ENCODE measurements at regions not wholly inside any gene's neighbourhood (a gene's known extent, or its start where the extent isn't known, plus 50 kb on each side); places are given as distances from the start of the nearest gene placed in this dataset.

GRCh38 chr9:11749396-11749795, 943.8 kb upstream of the TYRP1 start:
- ChIA-PET POLR2A (ENCODE audit: unreplicated experiment) (no interaction called here), CTCF (no interaction called here)
- Histone ChIP-seq H3K27ac (ENCODE audit: insufficient read depth, low read length) (no peak overlapping the region), H2BK120ac (ENCODE audit: low read depth, low read length) (no peak overlapping the region), H3K4me3 (ENCODE audit: insufficient read depth, low read depth, low read length) (no peak overlapping the region), H3K36me3 (ENCODE audit: control insufficient read depth, insufficient read depth, low read length) (no peaks in the 10 kb centered on the region), H2BK15ac (ENCODE audit: low read depth, low read length) (no peak overlapping the region), H3K23ac (ENCODE audit: low read depth, low read length) (no peak overlapping the region), H3K9ac (ENCODE audit: low read depth, low read length) (no peak overlapping the region), H3K27me3 (ENCODE audit: control insufficient read depth, insufficient read depth, low read length) (no peaks in the 10 kb centered on the region), H2BK20ac (ENCODE audit: low read depth, low read length) (no peak overlapping the region), H3K4ac (ENCODE audit: low read depth, low read length) (no peak overlapping the region), H2BK5ac (ENCODE audit: low read depth, low read length, poor library complexity, severe bottlenecking) (no peak overlapping the region), H4K5ac (ENCODE audit: low read depth, low read length) (no peak overlapping the region), H4K91ac (ENCODE audit: insufficient read depth, low read depth, low read length) (no peak overlapping the region), H4K8ac (ENCODE audit: low read depth in 2 of 2, low read length in 2 of 2) (no peak overlapping the region), H2AFZ (replicated peaks; ENCODE audit: low read length, poor library complexity) (no peak overlapping the region), H3K9me1 (ENCODE audit: insufficient read depth, low read length) (no peaks in the 10 kb centered on the region), H2AK9ac (replicated peaks; ENCODE audit: low read depth, low read length, poor library complexity) (no peak overlapping the region), H4K20me1 (ENCODE audit: insufficient read depth, low read length) (no peaks in the 10 kb centered on the region), H3K4me1 (ENCODE audit: control insufficient read depth, insufficient read depth, low read length) (no peaks in the 10 kb centered on the region), H3K4me2 (ENCODE audit: low read depth, low read length) (no peak overlapping the region), H3K14ac (replicated peaks; ENCODE audit: low read depth, low read length) (no peak overlapping the region), H3K18ac (ENCODE audit: low read depth, low read length) (no peak overlapping the region), H3K56ac (ENCODE audit: extremely low read depth, insufficient read depth, low read length) (no peak overlapping the region), H2AK5ac (ENCODE audit: low read depth, low read length) (no peak overlapping the region), H3K79me1 (ENCODE audit: low read depth in 1 of 2, low read length in 2 of 2) (no peaks in the 10 kb centered on the region), H3K9me3 (ENCODE audit: control insufficient read depth, insufficient read depth, low read length) (peaks cover 4% of the 10 kb centered on the region; the same call in 1 of the 2 replicates)
- TF ChIP-seq USF2 (IDR thresholded peaks at IDR 0.05; ENCODE audit: low read depth, low read length) (no peak), BHLHE40 (IDR thresholded peaks at IDR 0.05; ENCODE audit: low read depth, low read length) (no peak), ELK1 (IDR thresholded peaks at IDR 0.05; ENCODE audit: borderline replicate concordance, low read depth, low read length) (no peak), CHD1 (IDR thresholded peaks at IDR 0.05; ENCODE audit: low read depth, low read length) (no peak), RFX5 (IDR thresholded peaks at IDR 0.05; ENCODE audit: low read depth, low read length) (no peak)
- BruUV-seq (replicated peaks): no TSS peak
- DNase-seq (no peak), ATAC-seq (ENCODE audit: low read depth) (no peak)
- intact Hi-C loops (cut with micrococcal nuclease): no loop called here
- dilution Hi-C loops (cut with HindIII; ENCODE audit: low sequenced_read_pairs, unreplicated experiment): no loop called here
- in situ Hi-C loops (cut with MboI; ENCODE audit: low sequenced_read_pairs): no loop called here
- no CpG with 5 or more reads among the region's 2 CpGs for WGBS, 2 experiments (ENCODE audit: extremely low coverage in 2 of 2, insufficient read length in 1 of 2)

Data from IMR-90 (cell line).